ENCODE measurements at regions not wholly inside any gene's neighbourhood (a gene's known extent, or its start where the extent isn't known, plus 50 kb on each side); places are given as distances from the start of the nearest gene placed in this dataset.

DNA sequence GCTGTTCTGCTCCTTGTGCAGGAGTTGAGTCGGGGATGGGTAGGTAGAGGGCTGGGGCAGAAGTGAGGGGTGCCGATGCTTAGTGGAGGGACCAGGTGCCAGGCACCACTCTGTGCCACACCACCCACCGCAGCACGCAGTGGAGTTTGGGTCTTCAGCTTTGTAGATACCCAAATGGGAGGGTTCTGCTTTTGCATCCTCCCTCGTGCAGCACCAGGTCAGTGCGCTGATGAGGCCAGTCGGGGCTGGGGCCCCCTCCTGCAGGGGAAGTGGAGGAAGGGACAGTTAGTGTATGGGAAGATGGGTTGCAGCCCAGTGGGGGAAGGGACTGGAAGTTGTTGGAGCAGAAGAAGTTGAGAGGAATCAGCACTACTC is 244.0 kb downstream of the RHOU start:
- TF ChIP-seq, protein P1, sequence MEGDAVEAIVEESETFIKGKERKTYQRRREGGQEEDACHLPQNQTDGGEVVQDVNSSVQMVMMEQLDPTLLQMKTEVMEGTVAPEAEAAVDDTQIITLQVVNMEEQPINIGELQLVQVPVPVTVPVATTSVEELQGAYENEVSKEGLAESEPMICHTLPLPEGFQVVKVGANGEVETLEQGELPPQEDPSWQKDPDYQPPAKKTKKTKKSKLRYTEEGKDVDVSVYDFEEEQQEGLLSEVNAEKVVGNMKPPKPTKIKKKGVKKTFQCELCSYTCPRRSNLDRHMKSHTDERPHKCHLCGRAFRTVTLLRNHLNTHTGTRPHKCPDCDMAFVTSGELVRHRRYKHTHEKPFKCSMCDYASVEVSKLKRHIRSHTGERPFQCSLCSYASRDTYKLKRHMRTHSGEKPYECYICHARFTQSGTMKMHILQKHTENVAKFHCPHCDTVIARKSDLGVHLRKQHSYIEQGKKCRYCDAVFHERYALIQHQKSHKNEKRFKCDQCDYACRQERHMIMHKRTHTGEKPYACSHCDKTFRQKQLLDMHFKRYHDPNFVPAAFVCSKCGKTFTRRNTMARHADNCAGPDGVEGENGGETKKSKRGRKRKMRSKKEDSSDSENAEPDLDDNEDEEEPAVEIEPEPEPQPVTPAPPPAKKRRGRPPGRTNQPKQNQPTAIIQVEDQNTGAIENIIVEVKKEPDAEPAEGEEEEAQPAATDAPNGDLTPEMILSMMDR (conservative IDR thresholded peaks at IDR 0.05), result no peak
- TF ChIP-seq EZH2 (IDR thresholded peaks at IDR 0.05; ENCODE audit: low read depth), result no peak

All from PC-9 (cell line).